Activated CD4-positive, alpha-beta T cell treated with anti-CD3 and anti-CD28 coated beads, Interleukin-2, Interleukin-6, amounts not matched to agents 100 ng/mL and 50 ng/mL, durations not matched to agents 16 hours and 8 hours (primary cell): ENCODE measurements at regions not wholly inside any gene's neighbourhood (a gene's known extent, or its start where the extent isn't known, plus 50 kb on each side); places are given as distances from the start of the nearest gene placed in this dataset.

Experiments used
- DNase-seq: peaks from one replicate; pipeline ENCODE4 v3.0.0-alpha.2; 2020

GRCh38 chr1:94611681-94612475 lies 70.3 kb upstream of the F3 start:
- DNase-seq: no peak

- DNase-seq: no peak
Observed at GRCh38 chr1:94609619-94610018, 68.1 kb upstream of the F3 start.

DNA sequence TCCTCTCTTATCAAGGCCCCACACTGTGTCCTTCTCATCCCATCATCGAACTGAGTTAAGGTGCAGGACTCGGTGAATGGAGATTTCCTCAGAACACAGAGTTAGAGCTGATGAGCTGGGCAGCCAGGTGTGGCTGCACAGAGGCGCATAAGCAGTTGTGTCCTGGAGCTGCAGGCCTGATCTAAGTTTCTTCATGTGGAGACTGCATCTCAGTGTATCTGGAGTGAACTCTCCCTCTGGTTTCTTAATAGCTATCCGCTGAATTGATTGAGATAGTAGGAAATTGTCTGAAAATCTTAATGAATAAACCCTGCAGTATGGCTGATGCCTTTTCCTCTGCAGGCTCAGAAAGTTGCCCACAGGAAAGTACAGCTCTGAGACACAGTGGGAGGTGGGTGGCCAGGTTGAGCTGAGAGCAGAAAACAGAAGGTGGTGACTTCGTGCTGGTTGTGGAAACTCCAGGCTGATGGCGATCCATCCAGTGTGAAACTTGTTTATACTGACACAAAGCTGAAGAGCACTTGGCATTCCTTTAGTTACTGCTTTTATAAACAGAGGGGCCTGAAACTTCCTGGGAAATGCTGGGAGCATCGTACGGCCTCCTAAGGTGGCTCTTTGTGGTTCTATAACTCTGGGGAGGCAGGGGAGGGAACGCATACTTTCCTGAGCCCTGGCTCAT lies 67.4 kb upstream of the F3 start:
- DNase-seq: no peak

DNA sequence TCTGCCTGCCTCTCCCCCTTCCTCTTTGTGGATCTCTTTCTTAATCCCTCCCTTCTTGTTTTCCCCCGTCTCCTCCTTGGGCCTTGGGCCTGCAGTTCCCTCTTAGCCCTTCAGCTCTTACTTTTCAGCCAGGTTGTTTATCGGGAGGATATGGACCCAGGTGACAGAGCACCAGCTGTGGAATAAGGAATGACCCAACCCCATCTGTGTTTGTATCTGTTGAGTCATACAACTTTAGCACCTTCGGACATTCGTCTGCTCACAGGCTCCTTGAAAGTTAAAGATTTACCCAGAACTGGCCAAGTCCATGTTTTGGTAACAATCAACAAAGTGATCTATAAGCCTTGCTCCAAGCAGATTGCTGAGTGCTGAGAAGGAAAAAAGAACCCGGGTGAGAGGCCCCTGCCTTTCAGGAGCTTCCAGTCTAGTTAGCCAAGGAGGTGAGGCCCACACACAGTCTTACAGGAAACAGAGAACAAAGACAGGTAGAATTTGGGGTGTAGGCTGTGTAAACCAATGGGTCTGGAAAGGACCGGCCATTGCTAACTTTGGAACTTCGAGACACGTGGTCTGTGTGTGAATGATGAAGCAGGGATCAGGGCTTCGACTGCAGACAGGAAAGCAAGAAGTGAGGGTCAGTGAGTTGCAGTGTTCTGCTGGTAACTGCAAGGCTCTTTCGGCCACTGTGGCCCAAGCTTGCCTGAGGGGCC lies 66.7 kb upstream of the F3 start:
- DNase-seq: no peak

GRCh38 chr1:94607398-94607797 lies 65.8 kb upstream of the F3 start:
- no peak for DNase-seq

- no peak for DNase-seq
Observed at GRCh38 chr1:94606471-94606870, 64.9 kb upstream of the F3 start.

GRCh38 chr1:94603663-94604062 lies 62.1 kb upstream of the F3 start:
- no peak for DNase-seq

DNA sequence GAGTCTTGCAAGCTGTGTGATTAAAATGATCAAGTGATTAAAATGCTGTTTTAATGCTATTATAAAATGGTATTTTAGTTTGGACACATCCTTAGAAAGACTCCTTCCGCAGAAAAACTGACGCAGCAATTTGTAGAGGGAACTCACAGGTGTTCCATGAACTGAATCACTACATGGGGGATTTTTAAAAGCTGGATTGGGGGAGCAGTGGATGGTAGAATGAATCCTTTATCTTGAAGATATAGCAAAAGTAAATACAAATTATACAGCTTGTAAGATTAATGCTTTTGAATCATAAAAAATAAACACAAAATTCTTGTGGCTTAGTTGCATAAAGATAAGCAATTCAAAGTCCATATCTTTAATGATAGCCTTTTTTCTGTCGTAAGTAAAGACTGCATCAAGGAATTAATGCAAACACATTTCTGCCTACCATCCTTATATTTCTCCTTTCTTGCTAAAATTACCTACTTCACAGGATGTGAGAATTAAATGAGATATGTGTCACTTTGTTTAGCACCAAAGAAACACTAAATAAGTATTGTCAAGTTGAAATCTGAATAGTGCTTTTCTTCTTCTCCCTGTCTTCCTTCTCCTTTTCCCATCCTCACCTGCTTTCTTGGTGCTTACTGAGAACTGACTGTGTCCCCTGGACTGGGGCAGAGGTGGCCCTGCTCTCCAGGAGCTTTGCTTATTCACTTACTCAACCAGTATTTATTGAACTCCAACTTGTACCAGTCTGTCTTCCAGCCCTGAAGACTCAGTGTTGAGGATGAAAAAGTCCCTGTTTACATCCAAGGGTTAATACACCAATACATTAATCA lies 61.5 kb upstream of the F3 start:
- DNase-seq: no peak

DNA sequence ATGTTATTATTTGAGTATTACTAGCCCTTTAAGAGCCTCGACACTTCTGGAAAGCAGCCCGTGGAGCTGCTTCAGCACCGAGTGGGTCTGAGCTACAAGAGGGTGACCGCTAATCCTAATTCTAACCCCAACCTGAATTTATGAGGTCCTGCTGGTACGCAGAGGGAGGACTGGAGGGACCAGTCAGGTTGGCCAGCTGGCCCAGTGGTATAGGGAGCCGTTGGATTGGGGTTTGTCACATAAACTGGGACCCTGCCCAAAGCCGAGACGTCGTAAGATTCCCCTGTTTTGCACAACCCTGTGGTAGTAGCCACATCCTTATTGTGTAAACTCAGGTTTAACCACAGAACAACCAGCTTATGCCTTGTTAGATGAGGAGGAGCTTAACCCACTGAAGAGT lies 60.8 kb upstream of the F3 start:
- peak; percentile 54 for DNase-seq

DNA sequence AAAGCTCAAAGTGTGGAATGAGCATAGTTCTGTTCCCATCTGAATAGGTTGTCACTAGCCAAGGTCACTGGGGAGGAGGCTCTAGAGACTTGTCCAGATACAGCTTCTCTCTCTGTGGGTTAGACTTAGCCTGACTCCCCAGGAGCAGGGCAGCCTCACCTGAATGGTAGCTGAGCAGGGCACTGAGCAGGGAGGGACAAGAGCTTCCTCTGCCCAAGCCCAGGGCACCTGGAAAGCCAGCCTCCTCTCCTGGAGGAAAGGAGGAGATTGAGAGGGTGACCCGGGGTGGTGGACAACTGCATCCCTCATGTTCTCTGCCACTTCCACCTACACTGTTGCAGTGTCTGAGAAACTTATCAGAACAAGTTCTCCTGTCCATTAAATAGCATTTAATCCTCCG lies 59.0 kb upstream of the F3 start:
- DNase-seq: no peak

DNA sequence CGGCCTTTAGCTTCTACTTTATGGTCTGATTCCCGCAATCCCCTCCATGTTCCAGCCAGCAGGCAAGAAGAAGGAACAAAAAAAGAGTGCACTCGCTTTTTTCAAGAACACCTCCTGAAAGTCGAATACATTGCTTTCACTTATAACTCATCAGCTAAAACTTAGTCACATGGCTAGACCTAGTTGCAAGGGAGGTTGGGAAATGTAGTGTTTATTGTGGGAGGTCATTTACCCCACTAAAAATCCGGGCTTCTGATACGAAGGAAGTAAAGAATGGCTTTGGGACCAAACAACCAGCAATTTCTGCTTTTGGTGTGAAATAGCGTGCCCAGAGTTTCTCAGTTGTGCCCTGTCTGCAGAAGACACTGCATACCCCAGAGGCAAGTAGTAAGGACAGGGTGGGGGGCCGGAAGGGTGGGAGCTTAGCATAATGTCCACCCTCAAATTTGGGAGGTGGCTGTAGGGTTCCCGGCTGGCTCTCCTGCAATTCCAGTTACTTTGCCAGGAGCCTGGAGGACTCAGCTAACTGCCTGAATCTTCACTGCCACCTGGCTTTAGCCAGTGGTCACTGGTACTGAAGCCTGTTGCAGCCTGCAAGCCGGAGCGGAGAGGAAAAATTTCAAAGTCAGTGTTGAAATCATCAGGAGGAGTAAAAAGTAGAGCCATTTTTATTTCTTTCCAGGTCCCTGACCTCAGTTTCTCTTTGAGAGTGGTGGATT lies 57.7 kb upstream of the F3 start:
- DNase-seq: no peak

DNA sequence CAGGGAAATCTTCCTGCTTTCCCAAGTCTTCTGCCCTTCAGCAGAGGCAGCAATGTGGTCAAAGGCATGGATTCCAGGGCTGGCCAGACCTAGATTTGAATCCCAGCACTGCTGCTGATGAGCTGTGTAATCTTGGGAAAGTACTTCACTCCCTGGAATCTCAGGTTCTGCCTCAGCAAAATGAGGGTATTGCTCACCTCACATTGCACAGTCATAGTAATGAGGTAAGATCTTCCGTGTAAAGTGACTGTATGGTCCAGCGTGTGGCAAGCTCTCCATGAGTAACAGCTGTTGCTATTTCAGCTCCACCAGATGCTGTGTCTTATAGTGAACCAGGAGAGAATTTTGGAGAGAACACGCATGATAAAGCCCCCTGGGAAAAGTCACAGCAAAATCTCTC lies 56.1 kb upstream of the F3 start:
- DNase-seq: no peak

DNA sequence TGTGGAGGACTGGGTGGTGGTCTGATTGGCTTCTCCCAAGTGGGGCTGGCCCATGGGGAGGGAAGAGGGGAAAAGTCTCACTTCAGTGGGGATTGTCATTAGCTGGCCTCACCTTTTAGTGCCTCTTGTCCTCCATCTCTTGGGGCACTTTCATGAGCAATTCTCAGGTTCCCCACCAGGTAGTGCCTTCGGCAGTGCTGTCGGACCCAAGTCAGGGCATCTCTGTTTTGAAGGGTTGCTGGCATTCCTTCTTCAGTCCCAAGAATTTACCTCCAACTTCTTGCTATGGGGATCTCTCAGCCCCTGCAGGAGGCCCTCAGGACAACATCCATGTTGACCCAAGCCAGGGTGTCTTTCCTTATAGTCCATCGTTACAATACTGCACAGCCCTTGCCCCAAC lies 54.7 kb upstream of the F3 start:
- no peak for DNase-seq

- no peak for DNase-seq
Observed at GRCh38 chr1:94595658-94596057, 54.1 kb upstream of the F3 start.

DNA sequence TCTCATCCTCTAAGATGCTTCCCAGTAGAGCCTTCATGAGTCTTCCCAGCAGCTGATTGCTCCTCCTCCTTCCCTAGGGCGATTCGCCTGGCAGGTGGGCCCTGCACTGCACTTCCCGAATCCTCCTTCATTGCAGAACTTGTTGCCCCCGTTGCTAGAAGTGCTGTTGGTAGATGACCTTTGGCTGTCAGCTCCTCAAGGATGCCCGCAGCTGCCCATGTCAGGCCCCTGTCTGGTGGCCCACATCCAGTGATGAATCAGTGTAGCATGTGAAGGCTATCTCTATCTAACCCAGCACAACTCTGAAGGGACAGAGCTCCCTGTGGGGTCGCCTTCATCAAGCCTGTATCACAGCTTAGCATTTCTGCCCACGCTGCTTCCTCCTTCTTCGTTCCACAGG lies 52.1 kb upstream of the F3 start:
- no peak for DNase-seq

DNA sequence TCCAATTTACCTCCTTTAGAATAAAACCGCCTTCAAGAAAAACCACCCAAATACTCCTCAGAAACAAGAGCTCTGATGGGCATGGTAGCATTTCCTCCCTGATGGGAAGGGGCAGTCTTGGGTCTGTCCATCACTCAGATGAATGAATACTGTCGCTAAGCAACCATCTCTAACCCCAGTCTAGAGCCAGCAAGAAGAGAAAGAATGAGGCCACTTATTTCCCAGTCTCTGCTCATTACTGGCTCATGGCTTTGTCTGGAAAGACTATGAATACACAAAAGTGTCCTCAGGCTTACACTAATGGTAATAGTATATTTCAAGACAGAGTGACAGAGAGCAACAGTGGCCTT lies 51.0 kb upstream of the F3 start:
- no peak for DNase-seq

- DNase-seq: no peak
Observed at GRCh38 chr1:94591823-94592570, 50.4 kb upstream of the F3 start.
